Uterus (tissue), 2 donors: ENCODE measurements at regions not wholly inside any gene's neighbourhood (a gene's known extent, or its start where the extent isn't known, plus 50 kb on each side); places are given as distances from the start of the nearest gene placed in this dataset.

Source experiments
- CTCF ChIP-seq, 4 experiments: fragments of 200-600 bp in 2 of 4; fragments of 450-650 bp in 2 of 4; sonication (generic) in 2 of 4; IDR thresholded peaks; one replicate each; pipeline ENCODE4 v1.5.1; 2016 to 2019; ENCODE audit warnings: antibody characterized with exemption in 4 of 4, mild to moderate bottlenecking in 2 of 4, moderate library complexity in 1 of 4
- POLR2A ChIP-seq, 2 donors: fragments of 450-650 bp; IDR thresholded peaks; one replicate each; pipeline ENCODE4 v1.6.1; 2016; ENCODE audit warnings: antibody characterized with exemption in 2 of 2, mild to moderate bottlenecking in 1 of 2, moderate library complexity in 1 of 2

GRCh38 chr11:97143463-97143862, 753.6 kb downstream of the JRKL start:
- TF ChIP-seq CTCF (IDR thresholded peaks at IDR 0.05) (no peak), POLR2A (IDR thresholded peaks at IDR 0.05) (no peak)
